ENCODE measurements at regions not wholly inside any gene's neighbourhood (a gene's known extent, or its start where the extent isn't known, plus 50 kb on each side); places are given as distances from the start of the nearest gene placed in this dataset.

- no peak for DNase-seq
Measured at GRCh38 chr13:72431981-72432682, 295.3 kb downstream of the MZT1 start.

- DNase-seq: no peak
Measured at GRCh38 chr13:72430923-72431322, 296.5 kb downstream of the MZT1 start.

GRCh38 chr13:72427757-72428528, 299.5 kb downstream of the MZT1 start:
- DNase-seq: no peak

GRCh38 chr13:72424059-72424458, 303.4 kb downstream of the MZT1 start:
- DNase-seq: no peak

GRCh38 chr13:72415817-72416216, 311.6 kb downstream of the MZT1 start:
- DNase-seq: no peak

GRCh38 chr13:72412481-72412880, 314.9 kb downstream of the MZT1 start:
- no peak for DNase-seq

- no peak for DNase-seq
Measured at GRCh38 chr13:72405441-72405840, 322.0 kb downstream of the MZT1 start.

GRCh38 chr13:72403396-72404010, 323.9 kb downstream of the MZT1 start:
- no peak for DNase-seq

GRCh38 chr13:72400856-72401255, 326.6 kb downstream of the MZT1 start:
- DNase-seq: no peak

- DNase-seq: no peak
Measured at GRCh38 chr13:72399351-72399750, 328.1 kb downstream of the MZT1 start.

GRCh38 chr13:72397265-72397664, 330.2 kb downstream of the MZT1 start:
- no peak for DNase-seq

GRCh38 chr13:72390909-72391308, 336.5 kb downstream of the MZT1 start:
- DNase-seq: no peak

- DNase-seq: no peak
Measured at GRCh38 chr13:72386138-72386684, 341.2 kb downstream of the MZT1 start.

- no peak for DNase-seq
Measured at GRCh38 chr13:72384879-72385278, 342.6 kb downstream of the MZT1 start.

- no peak for DNase-seq
Measured at GRCh38 chr13:72384186-72384823, 343.1 kb downstream of the MZT1 start.

- DNase-seq: no peak
Measured at GRCh38 chr13:72383646-72384045, 343.8 kb downstream of the MZT1 start.

- no peak for DNase-seq
Measured at GRCh38 chr13:72379581-72379980, 347.8 kb downstream of the MZT1 start.

- no peak for DNase-seq
Measured at GRCh38 chr13:72368031-72368430, 359.4 kb downstream of the MZT1 start.

GRCh38 chr13:72346716-72347115, 380.7 kb downstream of the MZT1 start:
- no peak for DNase-seq

- DNase-seq: no peak
Measured at GRCh38 chr13:72342364-72342763, 385.1 kb downstream of the MZT1 start.

- DNase-seq: no peak
Measured at GRCh38 chr13:72341904-72342303, 385.5 kb downstream of the MZT1 start.

- DNase-seq: no peak
Measured at GRCh38 chr13:72317346-72318109, 409.9 kb downstream of the MZT1 start.

Data from stimulated activated naive CD4-positive, alpha-beta T cell (primary cell).